GM21529 (cell line): ENCODE measurements at regions not wholly inside any gene's neighbourhood (a gene's known extent, or its start where the extent isn't known, plus 50 kb on each side); places are given as distances from the start of the nearest gene placed in this dataset.

Experiments used
- ATAC-seq: cut with Tn5 transposase; IDR thresholded peaks from one replicate; pipeline ENCODE4 v1.9.1; 2021; ENCODE audit not compliant: unreplicated experiment

DNA sequence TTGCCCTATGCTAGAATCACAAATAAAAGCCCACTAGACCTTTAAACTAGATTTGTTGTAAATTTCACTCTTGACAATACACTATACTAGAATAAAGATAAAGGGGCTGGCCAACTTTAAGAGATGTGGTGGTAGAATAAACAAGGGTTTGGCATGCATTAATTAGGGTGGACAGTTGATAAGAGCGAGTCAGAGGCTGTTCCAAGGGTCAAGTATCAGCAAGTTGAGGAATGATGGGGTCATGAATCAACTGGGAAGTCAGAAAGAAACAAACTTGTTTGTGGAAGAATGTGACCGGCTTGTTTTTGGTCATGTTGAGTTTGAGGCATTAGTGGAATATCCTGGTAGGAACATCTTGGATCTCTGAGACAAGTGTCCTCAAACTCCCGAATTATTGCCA lies 398.3 kb upstream of the TNP1 start:
- no peak for ATAC-seq

DNA sequence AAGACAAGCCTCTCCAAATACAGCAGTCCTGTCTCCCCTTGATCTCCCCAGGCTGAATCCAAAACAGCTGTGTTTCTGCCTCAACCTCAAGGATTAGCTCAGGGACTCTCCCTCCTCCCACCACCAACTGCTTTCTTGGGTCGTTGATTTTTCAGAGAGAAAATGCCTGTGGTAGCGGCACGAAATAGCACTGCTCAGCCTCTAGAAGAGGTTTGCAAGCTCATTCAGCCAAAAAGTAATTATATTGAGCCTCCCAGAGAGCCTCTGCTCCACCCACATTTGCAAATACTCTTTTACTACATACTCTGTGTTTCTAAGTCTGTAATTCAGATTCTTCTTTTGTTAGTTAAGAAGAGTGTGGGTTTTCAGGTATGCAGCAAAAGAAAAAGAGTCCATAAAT lies 396.4 kb upstream of the TNP1 start:
- ATAC-seq, result no peak

DNA sequence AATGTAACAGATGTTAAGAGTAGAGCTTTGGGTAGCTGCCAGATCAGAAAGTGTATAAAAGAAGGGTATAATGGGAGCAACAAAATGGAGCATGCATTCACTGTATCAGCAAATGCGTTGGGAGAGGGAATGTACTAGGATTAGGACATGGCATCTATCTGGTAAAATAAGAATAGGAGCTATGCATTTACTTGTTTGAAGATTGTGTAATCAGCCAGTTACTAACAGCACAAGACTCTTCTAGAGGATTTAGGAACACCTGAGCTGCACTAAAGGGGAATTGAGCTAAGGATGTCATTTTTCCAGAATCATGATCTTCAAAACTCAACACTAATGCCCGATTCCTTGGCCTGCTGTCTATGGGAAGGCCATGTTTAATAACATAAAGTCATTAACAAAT lies 394.2 kb upstream of the TNP1 start:
- no peak for ATAC-seq

DNA sequence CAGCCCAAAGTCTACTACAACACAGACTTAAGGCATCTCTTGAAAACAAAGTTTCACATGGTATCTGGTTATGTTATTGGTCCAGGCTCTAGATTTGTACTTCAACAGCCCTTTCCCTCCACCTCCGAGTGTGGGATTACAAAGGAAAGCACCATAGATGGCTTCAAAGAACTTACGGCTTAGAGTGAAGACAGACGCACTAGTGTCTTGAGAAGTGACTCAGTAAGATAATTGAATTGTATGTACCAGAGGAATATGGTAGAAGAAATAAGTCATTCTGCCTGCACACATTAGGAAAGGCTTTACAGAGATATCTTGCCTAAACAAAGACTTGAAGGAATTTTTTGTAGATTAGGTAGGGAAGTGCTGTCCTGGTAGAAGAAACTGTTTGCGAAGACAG lies 392.3 kb upstream of the TNP1 start:
- ATAC-seq, result no peak

DNA sequence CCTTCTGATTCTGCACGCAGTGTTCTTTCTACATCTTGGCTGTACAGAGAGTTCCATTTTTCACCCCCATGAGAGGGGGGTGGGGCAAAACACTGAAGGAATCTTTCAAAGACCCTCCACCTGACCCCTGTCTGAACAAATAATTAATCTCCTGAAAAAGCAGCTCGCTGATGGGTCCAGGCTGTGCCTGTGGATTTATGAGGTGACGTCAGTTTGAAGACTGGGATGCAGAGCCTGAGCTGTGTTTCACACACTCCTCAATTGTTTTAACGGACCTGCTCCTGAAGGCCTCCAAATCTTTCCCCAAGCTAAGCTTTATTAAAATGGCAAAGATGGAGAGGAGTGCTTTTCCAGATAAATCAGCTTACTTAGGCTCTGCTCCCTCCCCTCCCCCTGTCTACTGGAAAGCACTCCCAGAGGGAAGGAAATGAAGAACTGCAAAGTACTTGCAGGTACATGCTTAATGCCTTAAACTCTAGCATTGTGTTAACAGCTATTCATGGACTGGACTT lies 390.2 kb upstream of the TNP1 start:
- ATAC-seq, result no peak

DNA sequence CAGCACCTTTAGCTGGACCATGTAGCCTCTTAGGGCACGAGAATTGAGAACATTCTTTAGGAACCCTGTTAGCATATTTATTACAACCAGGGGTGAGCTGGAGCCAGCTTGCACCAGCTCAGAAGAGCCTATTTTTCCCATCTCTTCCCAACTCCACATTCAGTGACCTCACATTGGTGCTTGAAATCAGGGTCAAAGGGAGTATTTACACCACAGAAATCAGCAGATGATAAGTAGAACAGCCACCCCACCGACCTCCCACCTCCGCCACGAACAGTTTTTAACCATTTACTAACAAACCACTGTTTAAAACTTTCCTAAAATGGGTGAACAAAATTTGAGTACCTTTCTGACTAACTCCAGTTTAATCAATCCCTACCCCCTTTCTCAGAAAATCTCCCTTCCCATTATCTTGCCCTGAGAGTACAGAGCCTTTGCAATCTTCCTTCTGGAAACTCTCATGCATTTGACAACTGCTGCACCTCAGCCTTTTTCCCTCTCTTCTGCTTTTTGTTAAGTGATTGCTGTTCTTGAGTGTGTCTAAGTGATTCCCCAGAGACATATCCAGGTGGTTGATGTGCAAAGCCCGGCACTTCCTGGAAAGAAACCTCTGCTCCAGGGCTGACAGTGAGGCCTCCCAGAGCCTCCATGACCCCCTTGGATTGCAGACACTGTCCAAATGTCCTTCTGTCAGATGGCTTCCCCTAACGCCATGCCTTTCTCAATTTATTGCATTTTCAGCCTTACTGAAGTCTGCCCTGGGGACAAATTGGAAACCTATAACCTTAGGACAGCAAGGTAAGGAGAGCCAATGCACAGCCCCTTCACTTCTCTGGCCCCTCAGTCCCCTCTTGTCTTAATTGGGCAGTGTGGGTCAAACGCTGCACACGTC lies 389.5 kb upstream of the TNP1 start:
- no peak for ATAC-seq

DNA sequence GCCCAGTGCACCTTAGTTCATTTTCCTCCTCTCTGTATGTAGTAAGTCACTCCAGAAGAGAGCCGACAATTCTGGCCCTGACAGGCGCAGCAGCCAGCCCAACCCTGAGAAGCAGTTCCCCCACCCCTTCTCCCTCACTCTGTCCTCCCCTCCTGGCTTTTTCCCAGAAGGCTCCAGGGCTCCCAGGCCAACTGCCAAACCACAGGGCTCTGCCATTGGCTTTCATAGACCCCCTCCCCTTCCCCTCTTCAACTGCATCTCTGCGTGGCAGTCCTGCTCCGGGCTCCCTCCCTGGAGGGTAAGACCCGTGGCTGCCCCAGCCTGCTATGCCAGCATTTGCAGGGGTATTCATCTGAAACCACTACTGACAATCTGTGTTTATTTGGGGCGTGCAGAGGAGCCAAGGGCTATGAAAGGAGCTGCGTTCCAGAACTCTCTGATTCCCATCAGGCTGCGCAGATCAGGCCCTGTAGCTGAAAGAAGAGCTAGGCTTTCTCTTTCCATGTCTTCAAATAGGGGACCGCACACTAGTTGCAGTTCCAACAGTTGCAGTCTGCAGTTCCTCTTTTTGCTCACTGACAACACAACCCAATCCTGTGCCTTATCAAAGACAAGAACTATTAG lies 388.6 kb upstream of the TNP1 start:
- peak; percentile 98 for ATAC-seq

DNA sequence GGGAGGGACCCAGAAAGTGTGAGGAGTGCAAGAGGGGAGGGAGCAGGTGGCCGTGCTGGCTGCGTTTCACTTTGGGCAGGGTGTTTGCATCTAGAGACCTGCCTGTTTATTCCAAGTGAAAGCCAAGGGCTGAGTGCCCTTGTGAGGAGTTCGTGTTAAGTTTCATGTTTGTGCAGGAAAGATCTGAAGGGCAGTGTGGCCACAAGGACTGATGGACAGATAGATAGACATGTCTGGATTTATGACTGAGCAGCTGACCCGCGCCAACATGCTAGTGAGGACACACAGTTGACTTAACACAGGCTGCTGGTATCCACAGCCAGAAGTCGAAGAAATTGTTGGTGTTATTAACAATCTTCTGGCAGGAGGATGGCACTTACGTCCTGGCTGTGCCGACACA lies 387.6 kb upstream of the TNP1 start:
- no peak for ATAC-seq

DNA sequence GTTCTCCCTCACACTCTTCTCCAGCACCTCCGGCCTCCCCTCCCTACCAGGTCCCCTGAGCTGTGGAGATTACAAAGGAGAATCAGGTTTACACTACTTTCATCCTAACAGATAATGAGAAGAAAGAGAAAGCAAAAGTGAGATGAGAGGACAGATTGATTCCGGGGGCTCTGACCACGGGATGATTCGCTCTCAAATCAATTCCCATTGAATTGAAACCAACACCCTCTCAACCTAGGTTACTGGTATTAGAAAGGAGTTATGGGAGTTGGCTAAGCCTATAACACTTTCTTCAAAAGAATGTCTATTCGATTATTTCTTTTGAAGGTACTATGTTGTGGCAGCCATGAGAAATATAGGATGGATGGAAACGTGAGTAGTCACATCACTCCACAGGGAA lies 386.2 kb upstream of the TNP1 start:
- ATAC-seq, result no peak

DNA sequence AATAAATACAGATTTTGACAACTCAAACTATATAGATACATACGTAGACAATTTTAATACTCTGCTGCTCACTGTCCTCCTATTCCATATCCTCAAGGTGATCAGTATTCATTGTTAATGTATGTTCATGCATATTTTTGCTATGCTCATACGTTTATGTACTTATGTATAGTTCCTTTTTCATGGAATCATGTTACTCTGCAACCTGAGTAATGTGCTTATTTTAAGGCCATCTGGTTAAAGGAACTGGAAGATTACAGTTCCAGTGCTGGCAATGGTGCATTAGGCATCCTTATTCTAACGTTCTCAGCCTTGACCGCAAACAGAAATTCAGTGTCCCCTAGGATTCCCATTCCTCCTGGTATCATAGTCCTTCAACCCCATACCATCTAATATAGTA lies 385.0 kb upstream of the TNP1 start:
- ATAC-seq, result no peak

DNA sequence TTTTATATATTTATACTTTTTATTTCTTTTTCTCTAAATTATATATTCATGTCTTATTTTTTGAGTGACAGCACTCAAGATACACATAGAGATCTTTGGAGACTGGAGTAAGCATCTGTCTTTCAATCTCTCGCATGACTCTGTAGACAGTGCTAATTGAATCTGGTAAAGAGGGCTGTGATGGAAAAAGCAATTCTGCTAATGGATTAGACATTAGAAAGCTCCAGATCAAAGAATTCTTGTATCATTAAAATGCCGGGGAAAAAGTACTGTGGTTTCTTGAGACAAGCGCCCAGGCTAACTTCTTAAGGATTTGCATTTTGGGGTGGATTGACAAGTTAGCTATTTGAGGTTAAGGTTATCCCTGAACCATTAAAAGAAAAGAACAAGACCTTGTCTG lies 383.1 kb upstream of the TNP1 start:
- no peak for ATAC-seq

DNA sequence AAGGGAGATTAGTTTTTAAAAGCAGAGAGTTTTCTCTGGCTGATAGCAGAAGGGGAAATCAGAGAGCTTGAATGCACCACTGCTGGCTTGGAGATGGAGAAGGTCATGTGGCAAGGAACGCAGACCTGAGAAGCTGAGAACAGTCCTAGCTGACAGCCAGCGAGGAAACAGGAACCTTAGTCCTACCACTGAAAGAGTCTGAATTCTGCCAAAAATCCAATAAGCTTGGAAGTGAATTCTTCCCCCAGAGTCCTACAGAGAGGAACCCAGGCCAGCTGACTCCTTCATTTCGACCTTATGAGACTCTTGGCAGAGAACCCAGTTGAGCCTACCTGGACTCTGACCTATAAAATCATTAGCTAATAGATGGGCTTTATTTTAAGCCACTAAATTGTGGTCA lies 371.9 kb upstream of the TNP1 start:
- ATAC-seq, result no peak

DNA sequence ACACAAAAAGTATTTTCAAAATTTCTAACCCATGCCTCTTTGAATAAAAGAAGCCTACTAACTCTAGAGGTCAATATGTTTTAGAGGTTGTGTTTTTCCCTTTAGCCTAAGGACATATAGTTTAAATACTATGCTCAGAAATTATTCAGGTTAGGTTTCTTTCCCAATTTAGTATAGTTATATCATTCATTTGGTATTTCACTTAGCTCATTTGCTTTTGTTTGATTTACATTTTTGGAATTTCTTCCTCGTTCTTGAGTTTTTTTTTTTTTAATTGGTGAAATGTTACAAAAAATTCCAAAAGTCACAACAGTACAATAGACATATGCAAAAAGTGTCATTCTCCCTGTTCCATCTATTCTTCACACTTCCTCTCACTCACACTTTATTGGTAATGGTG lies 371.3 kb upstream of the TNP1 start:
- no peak for ATAC-seq

DNA sequence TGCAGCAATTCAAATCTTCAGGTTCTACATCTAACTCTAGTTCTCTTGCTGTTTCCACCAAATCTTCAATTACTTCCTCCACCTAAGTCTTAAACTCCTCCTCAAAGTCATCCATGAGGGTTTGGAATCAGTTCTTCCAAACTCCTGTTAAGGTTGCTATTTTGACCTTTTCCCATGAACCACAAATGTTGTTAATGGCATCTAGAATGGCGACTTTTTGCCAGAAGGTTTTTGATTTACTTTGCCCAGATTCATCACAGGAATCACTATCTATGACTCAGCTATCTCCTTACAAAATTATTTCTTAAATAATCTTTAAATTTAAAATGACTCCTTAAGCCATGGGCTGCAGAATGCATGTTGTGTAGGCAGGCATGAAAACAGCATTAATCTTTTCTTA lies 368.9 kb upstream of the TNP1 start:
- ATAC-seq, result no peak

DNA sequence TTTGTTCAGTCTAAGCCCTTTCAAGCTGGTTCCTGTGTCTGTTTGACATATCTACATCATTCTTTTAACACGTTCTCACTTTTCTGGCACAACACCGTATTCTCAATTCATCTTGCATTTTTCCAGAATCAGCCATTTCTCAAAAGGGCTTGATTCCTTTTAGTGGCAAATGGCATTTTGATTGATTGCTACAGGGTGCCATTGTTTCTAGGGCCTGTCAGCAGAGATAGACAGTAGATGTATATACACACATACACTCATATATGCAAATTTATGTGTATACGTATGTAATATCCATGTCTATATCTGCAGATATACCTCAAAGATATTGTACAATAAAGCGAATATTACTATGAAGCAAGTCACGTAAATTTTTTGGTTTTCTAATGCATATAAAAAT lies 367.9 kb upstream of the TNP1 start:
- no peak for ATAC-seq

DNA sequence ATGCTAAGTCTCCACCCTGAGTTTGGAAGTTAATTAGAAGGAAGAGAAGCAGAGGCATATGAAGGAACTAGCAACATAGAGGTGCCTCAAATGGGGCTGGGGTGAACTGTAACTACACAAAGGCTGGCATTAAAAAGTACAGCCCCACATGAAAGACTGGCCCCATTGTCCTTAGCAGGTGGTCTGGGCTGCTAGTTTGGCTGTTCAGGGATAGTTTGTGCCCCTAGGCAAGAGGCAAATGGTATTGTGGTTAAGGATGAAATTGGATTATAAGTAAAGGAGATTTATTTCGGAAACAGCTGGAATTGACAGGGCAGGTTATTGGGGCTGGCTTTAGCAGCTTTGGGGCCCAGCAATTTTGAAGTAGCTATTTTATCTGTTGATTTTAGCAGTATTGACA lies 365.7 kb upstream of the TNP1 start:
- ATAC-seq, result no peak

DNA sequence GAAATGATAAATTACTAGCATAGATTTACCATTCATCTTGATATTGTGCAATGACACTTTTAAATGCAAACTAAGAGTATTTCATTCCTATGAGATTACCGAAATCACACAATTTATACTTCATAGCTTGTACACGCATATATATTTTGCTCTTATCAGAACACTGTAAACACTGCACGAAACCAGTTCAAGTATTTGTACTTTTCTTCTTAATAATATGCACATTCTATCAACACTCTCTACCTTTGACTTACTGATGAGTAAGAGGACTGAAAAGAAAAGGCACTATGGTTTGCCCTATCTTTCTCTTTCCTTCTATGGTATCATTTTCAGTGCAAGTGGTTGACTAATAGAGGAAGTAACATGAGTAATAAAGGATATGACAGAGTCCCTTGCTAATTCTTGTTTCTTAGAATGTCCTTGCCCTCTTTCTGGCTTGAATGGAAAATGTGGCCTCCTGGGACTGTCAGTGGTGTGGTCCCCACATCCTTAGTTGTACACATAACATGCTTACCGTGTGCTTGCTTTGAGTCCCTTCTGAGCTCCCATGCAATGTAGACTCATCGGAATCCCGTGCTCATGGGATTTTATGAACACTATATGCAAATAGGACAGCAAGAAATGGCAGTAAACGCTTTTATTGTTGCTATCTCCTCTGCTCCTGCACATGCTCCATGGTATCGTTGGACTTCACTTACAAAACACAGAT lies 363.5 kb upstream of the TNP1 start:
- ATAC-seq, result peak; percentile 78

DNA sequence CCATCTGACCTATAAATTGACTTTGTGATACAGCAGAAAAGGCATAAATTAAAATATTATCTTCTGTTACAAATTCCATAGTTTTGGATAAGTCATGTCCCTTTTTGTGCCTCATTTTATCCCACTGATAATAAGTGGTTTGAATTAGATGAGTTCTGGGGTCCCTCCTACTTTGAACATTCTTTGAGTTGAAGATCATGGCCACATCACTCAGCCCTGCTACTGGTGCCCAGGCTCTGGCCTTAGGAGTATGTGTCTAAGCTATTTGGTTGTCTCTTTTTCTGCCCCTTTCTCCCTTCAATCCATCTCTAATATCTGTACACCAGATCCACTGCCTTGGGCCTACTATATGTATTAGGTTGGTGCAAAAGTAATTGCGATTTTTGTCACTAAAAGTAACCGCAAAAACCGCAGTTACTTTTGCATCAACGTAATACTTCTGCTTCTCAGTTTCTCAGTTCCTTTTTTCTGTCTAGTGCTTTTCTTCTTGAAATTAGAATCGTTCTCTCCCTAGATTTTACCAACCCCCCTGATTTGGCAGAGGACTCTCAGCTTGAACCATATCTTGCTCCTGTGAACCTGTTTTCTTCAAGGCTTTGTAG lies 362.5 kb upstream of the TNP1 start:
- ATAC-seq, result peak; percentile 41

DNA sequence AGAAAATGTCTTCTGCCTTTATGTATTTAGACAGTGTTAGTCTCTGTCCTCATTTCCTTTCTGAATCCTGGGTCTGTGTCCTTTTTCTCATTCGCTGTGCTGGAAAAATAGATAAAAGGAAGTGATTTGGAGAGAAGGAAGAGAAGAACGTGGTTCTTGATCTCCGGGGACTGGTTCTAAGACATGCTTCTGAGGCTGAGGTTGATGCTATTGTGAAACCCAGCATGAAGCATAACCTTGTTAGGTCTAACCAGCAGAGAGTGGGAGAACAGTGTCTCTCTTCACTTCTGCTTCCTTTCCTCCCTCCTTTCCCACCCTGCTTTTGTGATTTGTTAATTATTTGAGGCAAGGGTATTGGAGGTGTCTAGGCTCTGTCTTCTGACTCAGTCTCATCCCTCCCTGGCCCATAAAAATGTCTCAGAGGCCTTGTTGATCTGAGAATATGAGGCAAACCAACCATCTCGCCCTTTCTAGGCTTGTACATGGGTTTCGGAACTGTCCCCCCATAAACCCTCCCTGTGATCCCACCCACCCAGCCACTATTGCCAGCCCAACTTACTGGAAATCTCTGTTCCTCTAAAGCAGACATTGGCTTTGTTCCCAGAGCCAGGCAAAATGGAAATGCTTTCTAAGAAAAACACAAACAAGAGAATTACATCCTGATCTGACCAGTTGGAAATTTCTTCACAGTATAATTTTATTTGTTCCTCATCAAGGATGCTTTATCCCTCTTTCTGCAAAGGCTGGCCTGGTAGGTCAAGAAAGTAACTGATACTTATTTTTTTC lies 360.6 kb upstream of the TNP1 start:
- ATAC-seq, result no peak

DNA sequence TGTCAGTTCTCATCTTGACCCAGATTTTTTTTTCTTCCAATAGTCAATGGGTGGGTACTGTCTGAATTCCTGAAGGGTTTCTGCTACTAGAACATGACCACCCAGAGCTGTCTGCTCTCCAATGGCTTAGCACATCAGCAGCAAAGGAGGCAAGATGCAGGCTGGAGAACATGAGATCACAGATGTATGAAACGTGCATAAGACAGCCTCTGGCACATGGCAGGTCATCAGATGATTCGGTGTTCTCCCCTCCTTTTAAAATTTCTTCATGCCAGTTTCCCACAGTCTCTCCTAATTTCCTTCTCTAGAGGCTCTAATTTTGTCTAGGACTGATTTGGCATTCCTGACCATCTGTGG lies 359.3 kb upstream of the TNP1 start:
- ATAC-seq, result no peak
